Activated naive CD8-positive, alpha-beta T cell treated with anti-CD3 and anti-CD28 coated beads for 36 hours (primary cell): ENCODE measurements at regions not wholly inside any gene's neighbourhood (a gene's known extent, or its start where the extent isn't known, plus 50 kb on each side); places are given as distances from the start of the nearest gene placed in this dataset.

ENCODE experiments used
- DNase-seq: peaks from one replicate; pipeline ENCODE4 v3.0.0; 2021
- H3K27ac Mint-ChIP-seq: one replicate; pipeline ENCODE4 v1.8.0; 2022; ENCODE audit warnings: mild to moderate bottlenecking, moderate library complexity, mixed read lengths
- H3K27me3 Mint-ChIP-seq: one replicate; pipeline ENCODE4 v1.8.0; 2022; ENCODE audit warnings: mild to moderate bottlenecking, mixed read lengths
- H3K36me3 Mint-ChIP-seq: one replicate; pipeline ENCODE4 v1.8.0; 2021; ENCODE audit warnings: mild to moderate bottlenecking, mixed read lengths
- H3K4me1 Mint-ChIP-seq: one replicate; pipeline ENCODE4 v1.8.0; 2021; ENCODE audit warnings: mixed read lengths
- H3K4me3 Mint-ChIP-seq: one replicate; pipeline ENCODE4 v1.8.0; 2022; ENCODE audit warnings: mild to moderate bottlenecking, moderate library complexity, mixed read lengths
- H3K9me3 Mint-ChIP-seq: one replicate; pipeline ENCODE4 v1.8.0; 2022; ENCODE audit warnings: mixed read lengths

DNA sequence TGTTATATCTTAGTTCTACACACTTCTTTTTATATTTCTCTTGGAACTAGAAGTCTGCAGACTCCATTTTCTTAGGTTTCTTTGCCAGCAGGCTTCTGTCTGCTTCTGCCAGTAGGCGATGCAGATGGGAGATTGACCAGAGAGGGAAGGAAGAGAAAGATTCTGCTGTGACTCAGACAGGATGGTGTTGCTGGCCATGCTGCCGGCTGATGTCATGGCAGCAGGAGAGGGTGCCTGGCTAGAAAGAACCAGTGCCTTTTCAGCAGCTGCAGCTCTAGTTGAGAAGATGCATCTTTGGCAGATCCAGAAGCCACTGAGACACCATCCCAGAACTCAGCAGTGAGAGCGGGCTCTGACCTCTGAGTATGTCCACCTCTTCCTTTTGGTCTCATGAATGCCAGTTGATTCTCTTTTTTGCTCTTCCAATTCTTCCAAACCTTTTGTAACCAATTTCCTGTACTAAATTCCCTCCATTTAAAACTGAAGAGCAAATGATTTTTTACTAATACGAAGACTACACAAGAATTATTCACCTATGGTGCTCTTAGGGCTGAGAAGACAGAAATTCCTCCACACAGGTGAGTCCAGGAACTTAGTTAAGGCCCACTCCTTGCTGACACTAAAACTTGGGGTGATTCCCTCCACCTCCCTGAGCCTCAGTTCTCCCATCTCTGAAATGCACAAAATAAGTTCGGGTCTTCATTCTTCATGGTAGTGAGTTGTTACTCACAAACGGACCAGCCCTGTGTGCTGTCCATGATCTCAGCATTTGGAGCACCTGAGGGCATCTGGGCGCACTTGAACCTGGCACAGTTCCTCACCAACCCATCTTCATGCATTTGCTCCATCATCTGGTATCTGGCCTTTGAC lies 200.7 kb downstream of the MYCN start:
- no peak for DNase-seq
- H3K9me3 Mint-ChIP-seq: no peaks in the 10 kb centered on the region
- H3K4me3 Mint-ChIP-seq: no peak overlapping the region
- no peaks in the 10 kb centered on the region for H3K27me3 Mint-ChIP-seq
- no peaks in the 10 kb centered on the region for H3K4me1 Mint-ChIP-seq
- H3K36me3 Mint-ChIP-seq: no peaks in the 10 kb centered on the region
- H3K27ac Mint-ChIP-seq: no peak overlapping the region

DNA sequence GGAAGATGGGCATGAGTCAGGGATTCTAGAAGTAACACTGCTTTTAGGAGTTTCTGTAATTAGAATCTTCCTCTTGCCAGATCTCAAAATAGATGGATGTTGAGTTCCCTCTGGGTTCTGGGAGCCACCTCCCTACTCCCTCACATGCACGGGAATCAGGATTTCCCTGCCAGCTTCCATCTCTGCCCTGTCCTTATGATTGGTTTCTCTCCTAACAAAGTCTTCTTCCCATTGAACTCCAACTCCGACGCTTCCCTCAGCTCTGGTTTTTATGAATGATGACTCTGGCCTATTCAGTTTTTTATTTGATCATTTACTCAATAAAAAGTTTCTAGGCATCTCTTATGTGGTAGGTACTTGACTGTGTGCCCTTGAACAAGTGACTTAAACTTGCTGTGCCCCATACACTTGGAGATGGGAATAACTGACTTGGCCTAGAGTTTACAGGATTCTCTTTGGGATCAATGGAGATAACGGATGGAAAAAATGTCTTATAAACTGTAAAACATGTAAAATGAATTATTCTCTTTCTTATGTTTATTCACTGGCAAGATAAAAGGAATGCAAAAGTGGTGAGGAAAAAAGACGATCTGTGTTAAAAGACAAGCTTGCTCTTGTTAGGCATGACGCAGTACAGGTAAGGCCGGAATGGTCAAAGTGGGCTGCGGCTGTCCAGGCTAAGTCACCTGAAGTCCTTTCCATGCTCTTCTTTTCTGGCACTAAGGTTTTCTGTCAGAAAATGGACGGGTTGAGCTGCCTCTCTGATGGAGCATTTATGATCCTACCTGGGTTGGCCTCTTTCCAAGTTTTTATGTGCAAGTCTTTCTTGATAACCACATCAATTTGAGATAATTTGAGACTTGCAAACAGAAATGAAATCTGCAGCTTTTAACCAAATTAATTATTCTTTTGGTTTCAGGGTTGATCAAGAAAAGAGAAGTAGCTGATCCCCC lies 199.6 kb downstream of the MYCN start:
- DNase-seq: no peak
- H3K36me3 Mint-ChIP-seq: no peaks in the 10 kb centered on the region
- no peaks in the 10 kb centered on the region for H3K4me1 Mint-ChIP-seq
- H3K27ac Mint-ChIP-seq: no peak overlapping the region
- H3K4me3 Mint-ChIP-seq: no peak overlapping the region
- H3K9me3 Mint-ChIP-seq: no peaks in the 10 kb centered on the region
- no peaks in the 10 kb centered on the region for H3K27me3 Mint-ChIP-seq

DNA sequence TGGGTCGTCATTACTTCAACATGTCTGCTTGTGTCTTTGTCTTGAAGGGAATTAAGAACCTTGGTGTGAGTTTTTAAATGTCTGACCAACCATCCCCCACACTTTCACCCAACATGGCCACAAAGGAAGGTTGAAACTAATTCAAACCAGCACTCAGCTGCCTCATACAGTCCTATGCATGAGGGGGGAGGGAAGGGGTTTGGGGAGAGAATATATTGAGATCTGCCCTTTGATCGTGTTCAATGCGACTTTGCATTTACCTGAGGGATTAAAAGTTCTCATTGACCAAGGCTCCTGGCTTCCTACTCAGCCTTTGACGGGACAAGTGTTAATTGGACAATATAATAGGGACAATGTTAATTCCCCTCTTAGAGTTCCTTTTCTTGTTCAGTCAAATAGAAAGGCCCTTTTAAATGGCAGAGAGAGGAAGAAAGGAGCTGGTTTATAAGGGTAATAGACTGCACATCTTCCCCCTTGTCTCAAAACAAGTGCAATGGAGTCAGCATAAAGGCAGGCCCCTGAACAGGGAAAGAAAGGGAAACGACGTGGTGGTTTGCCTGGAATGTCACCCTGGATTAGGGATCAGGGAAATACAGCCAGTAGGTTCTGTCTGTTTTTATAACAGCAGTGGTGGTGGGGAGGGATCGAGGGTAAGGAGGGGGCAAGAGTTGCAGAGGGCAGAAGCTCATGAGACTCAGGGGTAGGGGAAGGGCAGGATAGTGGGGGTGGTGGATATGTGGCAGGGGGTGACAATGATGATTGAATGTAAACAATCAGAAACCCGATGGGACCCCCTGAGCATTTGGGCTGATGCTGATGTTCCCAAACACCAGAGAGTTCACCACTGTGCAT lies 198.7 kb downstream of the MYCN start:
- Mint-ChIP-seq H3K9me3 (no peaks in the 10 kb centered on the region), H3K27me3 (no peaks in the 10 kb centered on the region), H3K4me1 (no peaks in the 10 kb centered on the region), H3K36me3 (no peaks in the 10 kb centered on the region), H3K27ac (no peak overlapping the region), H3K4me3 (no peak overlapping the region)
- no peak for DNase-seq

DNA sequence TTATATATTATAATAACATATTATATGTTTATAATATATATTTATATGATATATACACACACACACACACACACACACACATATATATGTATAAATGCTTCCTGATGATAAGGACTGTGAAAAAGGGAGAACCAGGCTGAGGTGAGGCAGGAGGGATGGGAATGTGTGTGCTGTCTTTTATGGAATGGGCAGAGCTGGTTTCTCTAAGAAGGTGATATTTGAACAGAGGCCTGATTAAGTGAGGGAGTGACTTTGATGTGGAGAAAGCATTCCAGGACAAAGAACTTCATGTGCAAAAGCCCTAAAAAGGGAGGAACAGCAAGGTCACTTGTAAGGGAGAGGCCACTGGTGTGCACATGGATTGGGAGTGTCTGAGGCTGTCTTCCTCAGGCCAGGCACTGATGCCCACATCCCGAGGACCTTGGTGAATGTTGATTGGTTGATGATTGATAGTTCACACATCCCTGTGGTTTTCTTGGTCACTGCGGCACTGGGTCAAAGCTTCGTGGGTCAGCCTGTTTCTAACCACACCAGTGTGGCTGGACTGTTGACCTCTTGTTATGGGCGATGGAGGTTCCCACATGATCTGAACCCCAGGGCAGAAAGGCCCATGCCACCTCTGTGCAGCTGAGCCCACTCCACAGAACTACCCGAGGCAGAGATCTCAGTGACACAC lies 196.9 kb downstream of the MYCN start:
- no peaks in the 10 kb centered on the region for H3K27me3 Mint-ChIP-seq
- no peak overlapping the region for H3K4me3 Mint-ChIP-seq
- no peaks in the 10 kb centered on the region for H3K36me3 Mint-ChIP-seq
- no peaks in the 10 kb centered on the region for H3K4me1 Mint-ChIP-seq
- no peaks in the 10 kb centered on the region for H3K9me3 Mint-ChIP-seq
- H3K27ac Mint-ChIP-seq: no peak overlapping the region
- no peak for DNase-seq

DNA sequence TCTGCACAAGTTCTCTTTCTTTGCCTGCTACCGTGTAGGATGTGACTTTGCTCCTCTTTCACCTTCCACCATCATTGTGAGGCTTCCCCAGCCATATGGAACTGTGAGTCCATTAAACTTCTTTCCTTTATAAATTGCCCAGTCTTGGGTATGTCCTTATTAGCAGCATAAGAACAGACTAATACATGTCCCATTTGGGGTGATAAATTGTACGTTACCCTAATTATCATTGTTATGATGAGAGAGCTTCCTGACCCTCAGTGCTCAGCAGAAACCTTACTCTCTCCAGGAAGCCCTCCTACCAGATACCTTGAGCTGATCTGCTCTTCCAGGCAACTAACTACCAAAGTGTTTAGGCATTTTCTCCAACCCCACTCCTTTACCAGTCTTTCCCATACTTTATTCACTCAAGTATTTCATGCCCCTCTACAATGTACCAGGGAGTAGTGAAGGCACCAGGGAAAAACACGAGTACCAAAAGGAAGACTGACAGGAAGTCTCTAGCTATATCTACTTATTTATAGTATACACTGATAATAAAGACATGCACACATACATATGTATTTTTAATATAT lies 196.2 kb downstream of the MYCN start:
- Mint-ChIP-seq H3K9me3 (no peaks in the 10 kb centered on the region), H3K27me3 (no peaks in the 10 kb centered on the region), H3K27ac (no peak overlapping the region), H3K4me3 (no peak overlapping the region), H3K4me1 (no peaks in the 10 kb centered on the region), H3K36me3 (no peaks in the 10 kb centered on the region)
- no peak for DNase-seq

DNA sequence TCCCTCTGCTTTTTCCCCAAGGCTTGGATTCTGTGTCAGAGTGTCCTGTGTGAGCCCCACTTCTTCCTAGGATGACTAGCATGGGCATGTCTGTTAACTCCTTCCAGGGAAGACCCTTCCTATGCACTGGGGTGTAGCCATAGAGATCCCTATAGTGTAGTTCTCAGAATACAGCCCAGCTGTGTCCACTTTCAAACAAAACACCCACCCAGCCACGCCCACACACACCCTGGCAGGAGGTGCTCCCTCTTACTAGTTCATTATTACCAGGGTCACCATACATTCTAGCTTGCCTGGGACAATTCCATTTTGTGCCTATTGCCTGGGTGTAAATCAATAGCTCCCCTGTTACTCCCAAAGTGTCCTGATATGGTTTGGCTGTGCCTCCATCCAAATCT lies 195.6 kb downstream of the MYCN start:
- Mint-ChIP-seq H3K9me3 (no peaks in the 10 kb centered on the region), H3K36me3 (no peaks in the 10 kb centered on the region), H3K4me3 (no peak overlapping the region), H3K27ac (no peak overlapping the region), H3K4me1 (no peaks in the 10 kb centered on the region), H3K27me3 (no peaks in the 10 kb centered on the region)
- DNase-seq: no peak

DNA sequence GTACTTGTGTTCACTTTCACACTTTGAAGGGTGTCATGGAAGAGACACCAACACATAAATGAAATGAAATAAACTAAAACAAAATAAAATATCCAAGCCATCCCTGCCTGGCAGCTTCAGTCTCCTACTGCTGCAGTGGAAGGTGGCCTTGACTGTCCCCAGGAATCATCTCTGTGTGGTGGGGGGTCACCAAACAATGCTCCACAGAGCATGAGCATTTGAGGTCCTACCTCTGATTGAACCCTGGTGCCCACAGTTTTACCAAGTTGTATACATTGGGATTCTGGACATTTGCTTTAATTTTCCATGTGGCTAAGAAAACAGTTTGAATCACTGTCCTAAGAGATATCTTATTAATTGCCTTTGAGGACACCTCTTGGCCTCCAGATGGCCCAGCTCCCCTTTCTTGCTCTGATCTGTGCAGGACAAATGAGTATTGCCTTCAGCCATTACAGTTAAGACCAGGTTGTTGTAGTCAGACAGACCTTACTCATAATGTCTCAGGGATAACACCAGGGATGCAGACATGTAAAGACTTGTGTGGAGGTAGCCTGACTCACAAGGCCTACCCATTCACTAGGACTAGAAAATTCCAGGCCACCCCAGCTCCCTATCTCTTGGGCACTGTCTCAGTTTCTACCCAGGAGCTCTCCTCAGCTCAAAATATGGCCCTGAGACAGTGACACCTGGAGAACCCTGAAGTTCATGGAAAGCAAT lies 195.0 kb downstream of the MYCN start:
- Mint-ChIP-seq H3K36me3 (no peaks in the 10 kb centered on the region), H3K27ac (no peak overlapping the region), H3K27me3 (no peaks in the 10 kb centered on the region), H3K4me1 (no peaks in the 10 kb centered on the region), H3K9me3 (no peaks in the 10 kb centered on the region), H3K4me3 (no peak overlapping the region)
- no peak for DNase-seq

DNA sequence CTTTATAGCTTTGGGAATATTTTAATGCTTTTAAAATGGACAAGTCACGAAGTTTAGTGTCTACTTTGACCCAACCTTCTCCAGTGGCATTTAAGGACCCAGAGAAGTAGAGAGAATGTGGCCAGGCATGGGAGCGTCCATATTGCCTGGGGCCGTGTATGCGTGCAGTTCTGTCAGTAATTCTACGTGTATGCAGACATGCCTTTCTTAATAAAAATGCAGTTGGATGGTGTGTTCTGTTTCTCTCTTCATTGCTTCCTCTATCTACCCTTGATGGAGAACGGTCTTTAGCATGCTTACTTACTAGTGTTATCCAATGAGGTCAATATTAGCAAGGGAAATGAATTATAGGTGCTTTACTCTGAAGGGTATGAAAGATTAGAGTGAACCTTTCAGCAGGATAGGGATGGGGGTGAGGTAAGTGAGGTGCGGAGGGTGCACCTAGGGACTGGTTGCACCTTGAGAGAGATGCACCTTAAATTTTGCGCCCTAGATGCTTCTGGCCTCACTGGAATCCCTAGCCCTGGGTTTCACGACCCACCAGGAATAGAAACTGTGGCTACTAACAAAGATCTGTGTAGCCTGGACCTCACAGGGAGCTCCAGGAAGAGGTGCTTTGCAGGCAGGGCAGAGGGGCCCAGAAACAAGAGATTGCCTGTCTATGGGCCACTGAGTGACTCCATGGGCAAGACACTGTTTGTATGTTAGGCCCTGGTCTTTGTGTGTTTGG lies 194.3 kb downstream of the MYCN start:
- Mint-ChIP-seq H3K36me3 (no peaks in the 10 kb centered on the region), H3K4me1 (no peaks in the 10 kb centered on the region), H3K4me3 (no peak overlapping the region), H3K9me3 (no peaks in the 10 kb centered on the region), H3K27me3 (no peaks in the 10 kb centered on the region), H3K27ac (no peak overlapping the region)
- no peak for DNase-seq

DNA sequence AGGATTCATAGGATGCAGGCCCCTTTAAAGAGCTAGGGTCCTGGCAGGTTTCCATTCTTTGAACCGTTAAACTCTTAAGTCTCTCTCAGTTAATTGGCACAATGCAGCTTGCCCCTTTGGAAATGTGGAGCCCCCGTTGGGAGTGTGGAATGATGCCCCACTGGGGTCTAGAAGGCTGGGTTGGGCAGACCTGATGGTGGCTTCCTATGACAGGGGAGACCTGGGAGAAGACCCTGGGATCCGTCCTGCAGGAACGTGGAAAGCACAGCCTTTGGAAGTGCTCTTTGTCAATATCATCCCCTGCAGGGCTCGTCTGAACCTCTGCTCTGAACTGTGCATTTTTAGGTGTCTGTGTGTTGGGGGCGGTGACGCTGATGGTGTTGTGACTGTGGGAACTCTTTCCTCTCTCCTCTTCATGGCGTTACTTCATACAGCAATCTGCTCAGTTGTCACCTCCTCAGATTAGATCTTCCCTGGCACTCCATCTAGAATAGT lies 190.6 kb downstream of the MYCN start:
- no peaks in the 10 kb centered on the region for H3K27me3 Mint-ChIP-seq
- no peak overlapping the region for H3K4me3 Mint-ChIP-seq
- no peak for DNase-seq
- H3K27ac Mint-ChIP-seq: no peak overlapping the region
- H3K9me3 Mint-ChIP-seq: no peaks in the 10 kb centered on the region
- no peaks in the 10 kb centered on the region for H3K4me1 Mint-ChIP-seq
- no peaks in the 10 kb centered on the region for H3K36me3 Mint-ChIP-seq

DNA sequence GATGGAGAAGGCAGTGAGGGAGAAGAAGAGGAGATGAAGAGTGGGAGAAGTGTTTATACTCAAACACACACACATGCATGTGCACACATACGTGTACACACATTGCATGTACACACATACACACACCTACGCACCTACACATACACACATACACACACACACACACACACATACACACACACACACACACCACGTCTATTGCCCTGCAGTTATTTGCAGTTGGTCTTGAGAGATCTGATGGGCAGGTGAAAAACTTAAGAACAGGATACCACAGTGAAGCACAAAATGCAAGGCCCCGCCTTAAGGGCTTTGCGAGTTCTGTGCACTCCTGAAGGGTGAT lies 190.2 kb downstream of the MYCN start:
- no peaks in the 10 kb centered on the region for H3K9me3 Mint-ChIP-seq
- no peaks in the 10 kb centered on the region for H3K4me1 Mint-ChIP-seq
- DNase-seq: no peak
- H3K36me3 Mint-ChIP-seq: no peaks in the 10 kb centered on the region
- H3K27me3 Mint-ChIP-seq: no peaks in the 10 kb centered on the region
- no peak overlapping the region for H3K4me3 Mint-ChIP-seq
- H3K27ac Mint-ChIP-seq: no peak overlapping the region

DNA sequence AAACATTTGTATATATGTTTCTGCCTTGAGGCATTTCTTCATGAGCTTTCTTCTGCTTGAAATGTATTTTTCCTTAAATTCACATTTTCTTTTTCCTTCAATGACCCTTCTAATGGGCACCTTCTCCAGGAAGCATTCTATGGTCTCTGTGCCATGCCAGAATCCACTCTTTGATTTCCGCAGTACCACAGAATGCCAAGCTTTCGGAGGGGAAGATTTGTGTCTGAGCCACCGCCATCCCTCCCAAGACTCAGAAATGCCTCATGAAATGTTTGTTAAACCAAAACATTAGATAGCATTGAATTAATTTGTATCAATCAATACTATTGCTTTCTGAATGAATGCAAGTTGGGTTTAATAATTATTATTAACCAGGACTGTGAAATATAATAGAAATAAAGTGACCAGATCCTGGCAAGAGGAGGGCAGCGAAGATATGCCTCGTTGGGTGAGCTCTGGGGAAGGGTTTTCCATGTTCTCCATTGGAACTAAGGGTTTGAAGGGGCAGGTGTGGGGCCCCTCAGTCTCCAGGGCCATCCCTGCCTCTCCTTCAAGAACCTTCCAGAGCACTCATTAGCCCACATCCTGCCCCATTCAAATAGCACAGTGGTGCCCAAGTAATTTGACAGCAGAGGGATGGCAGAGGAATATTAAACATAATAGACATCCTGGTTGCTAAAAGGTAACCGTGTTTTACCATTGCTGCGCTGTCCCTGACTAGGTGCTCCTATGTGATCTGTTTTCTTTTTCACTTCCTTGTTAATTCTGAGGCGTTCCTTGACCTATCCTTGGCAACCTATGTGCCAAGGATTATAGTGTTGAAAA lies 189.6 kb downstream of the MYCN start:
- H3K9me3 Mint-ChIP-seq: no peaks in the 10 kb centered on the region
- no peak overlapping the region for H3K4me3 Mint-ChIP-seq
- no peaks in the 10 kb centered on the region for H3K36me3 Mint-ChIP-seq
- DNase-seq: no peak
- no peak overlapping the region for H3K27ac Mint-ChIP-seq
- no peaks in the 10 kb centered on the region for H3K4me1 Mint-ChIP-seq
- no peaks in the 10 kb centered on the region for H3K27me3 Mint-ChIP-seq

DNA sequence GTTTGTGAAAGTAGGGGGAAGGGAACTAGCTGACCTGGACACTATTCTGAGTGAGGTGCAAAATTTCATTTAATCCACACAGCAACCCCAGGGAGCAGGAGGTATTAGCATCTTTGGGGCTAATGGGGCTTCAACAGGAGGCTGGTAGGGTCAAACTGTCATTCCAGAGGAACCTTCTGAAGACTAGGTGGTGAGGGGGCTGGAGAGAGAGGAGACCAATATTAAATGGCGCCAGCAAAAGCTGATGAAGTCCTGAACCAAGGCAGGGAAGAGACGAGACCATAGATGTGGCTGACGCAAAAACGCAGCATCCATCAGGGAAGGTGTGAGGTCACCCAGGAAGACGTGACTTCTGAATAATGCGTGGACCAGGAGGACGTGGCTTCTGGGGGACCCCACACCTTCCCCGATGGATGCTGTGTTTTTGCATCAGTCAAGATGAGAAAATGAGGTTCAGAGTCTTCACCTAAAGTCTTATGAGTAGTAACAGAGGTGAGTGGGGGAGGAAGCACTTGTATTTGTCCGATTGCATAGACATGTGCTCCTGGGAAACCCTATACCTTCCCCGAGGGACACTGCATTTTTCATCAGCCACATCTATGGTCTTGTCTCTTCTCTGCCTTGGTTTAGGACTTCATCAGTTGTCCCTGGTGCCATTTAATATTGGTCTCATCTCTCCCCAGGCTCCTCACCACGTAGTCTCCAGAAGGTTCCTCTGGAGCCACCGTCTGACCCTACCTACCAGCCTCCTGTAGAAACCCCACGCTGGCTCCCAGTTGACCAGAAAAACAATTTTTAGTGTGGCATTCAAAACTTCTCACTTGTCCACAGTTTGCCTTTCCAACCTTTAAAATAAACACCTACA lies 188.6 kb downstream of the MYCN start:
- Mint-ChIP-seq H3K4me1 (no peaks in the 10 kb centered on the region), H3K4me3 (no peak overlapping the region), H3K9me3 (no peaks in the 10 kb centered on the region), H3K27me3 (no peaks in the 10 kb centered on the region), H3K36me3 (no peaks in the 10 kb centered on the region), H3K27ac (no peak overlapping the region)
- DNase-seq: no peak
